Posterior cingulate gyrus (tissue), 11 donors: ENCODE measurements at regions not wholly inside any gene's neighbourhood (a gene's known extent, or its start where the extent isn't known, plus 50 kb on each side); places are given as distances from the start of the nearest gene placed in this dataset.

Source experiments
- DNase-seq, 10 donors: peaks; one replicate each; pipeline versions ENCODE4 v3.0.0 to v3.0.0-alpha.2; 2020 to 2021; ENCODE audit warnings: mixed read lengths in 3 of 10
- intact Hi-C: fragments of 100-400 bp; cut with DNase I; formaldehyde crosslinking; loops from one replicate; pipeline ENCODE4 v1.15.1; 2023

DNA sequence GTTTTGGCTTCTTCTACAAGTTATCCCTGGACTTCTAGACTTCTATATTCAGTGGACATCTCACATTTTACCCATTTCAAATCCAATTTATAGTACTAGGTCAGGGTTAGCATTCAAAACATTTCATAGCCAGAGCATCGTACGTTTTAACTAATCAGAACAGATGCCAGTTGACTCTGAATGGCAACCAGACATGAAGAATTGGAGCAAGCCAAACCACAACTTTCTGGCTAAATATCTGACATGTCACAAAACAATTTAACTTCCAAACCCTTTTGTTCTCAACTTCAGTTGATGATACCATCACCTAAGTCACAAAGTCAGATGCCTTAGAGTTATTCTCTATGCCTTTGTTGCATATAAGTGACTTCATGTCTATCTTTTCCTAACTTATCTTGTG lies 1105.7 kb downstream of the XPNPEP1 start:
- intact Hi-C loops = no loop called here
- DNase-seq = no peak

DNA sequence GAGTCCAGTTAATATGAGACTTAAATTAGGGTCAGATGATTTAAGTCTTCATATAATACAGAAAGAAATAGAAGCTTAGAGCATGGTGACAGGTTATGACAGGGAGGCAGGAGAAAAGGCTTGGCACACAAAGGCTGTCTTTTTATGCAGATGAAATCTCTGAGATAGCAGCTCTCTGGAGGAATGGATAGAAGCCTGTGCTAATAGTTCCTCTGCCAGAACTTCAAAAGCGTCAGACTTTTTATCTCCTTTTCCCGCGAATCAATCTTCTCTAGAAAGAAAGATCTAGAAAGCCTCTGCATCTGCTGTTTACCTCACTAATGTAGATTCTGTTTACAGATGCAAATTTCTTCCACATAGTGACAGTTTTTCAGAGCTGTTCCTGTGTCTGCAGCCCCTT lies 1106.2 kb downstream of the XPNPEP1 start:
- intact Hi-C loops = no loop called here
- DNase-seq = no peak

DNA sequence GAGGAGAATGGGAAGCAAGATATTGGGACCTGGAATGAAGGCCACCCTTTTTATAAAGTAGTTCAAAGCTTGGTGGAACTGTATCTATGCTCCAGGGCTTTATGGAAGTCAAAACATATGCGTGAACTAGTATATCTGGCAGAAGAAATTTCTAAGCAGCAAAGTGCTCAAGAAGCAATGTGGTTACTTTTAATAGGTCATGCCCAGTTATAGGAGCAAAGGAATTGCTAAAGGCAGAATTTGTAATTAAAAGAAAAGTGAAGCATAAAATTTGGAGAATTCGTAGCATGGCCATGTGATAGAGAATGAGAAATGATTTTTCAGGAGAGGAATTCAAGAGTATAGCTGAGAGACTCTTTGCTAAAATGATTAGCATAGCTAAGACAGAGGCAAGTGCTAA lies 1110.4 kb downstream of the XPNPEP1 start:
- no peak for DNase-seq
- intact Hi-C loops = no loop called here

DNA sequence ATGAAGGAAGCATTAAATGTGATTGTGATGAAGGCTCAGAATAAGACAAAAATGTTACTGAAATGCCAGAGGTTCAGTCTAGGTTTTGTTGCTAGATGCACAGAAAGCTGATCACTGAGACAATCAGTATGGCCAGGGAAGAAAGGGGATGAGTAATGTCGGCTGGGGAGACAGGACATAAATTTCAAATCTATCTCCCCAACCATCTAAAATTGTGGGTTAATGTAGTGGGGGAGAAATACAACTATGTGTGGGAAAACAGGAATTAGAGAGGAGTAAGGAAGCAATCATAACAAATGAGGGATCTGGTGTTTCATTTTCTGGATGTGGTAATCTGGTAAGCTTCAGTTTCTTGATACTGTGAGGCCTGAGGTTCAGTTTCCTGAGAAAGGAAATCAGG lies 1111.0 kb downstream of the XPNPEP1 start:
- DNase-seq = no peak
- intact Hi-C loops = no loop called here

DNA sequence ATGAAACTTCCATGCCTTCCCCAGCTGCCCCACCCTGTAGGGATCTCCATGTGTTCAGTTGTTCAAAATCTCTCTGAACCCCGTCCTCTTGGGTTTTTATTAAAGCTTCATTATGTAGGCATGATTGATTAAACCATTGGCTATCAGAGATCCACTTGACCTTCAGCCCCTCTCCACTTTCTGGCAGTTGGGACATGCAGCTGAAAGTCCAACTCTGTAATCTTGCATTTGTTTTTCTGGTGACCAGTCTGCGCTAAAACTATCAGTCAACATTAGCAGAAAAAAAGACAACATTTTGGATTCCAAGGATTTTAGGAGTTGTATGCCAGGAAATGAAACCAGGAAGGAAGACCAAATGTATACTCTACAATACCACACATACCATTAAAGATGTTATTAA lies 1115.1 kb downstream of the XPNPEP1 start:
- intact Hi-C loops = no loop called here
- no peak for DNase-seq

DNA sequence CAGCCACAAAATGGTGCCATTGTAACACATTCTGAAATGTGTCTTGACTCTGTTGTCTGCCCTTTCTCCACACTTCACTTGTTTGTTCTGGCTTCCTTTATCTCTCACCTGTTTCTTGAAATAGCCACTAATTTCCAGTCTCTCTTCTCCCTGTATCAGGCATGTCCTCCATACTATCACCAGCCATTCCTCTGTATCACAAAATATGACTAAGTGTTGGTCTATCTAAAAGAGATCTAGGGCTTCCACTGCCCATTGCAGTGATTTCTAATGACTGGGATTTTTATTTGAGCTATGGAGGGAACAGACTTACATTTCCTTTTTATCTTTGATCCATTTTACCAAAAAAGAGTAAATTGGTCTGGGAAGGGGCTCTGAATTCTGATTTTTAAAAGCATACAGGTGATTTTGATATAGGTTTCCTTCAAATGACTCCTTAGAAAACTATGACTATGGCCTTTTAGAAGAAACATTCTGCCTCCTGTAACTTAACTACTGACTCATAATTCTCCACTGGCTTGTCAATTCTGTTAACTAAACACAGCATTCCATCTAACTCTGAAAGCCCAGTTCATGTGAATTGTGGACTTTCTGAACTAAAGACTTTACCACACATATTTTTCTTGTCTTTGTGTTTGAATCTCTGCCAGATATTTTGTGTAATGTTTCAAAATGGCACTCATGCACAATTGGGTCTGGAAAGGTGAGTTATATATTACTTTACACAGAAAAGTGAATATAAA lies 1121.4 kb downstream of the XPNPEP1 start:
- intact Hi-C loops = no loop called here

DNA sequence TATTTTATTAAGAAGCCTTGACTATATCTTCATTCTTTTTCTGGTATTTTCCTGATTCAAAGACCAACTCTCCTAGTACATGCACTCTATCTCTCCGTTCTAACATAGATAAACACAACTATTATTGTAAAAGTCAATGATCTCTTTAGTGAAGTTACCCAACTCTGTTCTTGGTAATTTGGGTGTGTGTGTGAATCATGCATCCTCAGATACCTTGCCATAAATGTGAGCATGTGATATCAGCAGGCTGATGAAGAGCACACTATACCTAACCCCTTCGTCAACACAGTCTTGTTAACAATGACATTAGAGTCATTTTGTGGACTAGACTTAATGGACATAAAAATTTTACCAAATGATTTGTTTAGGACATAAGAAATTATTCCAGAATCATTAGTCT lies 1122.1 kb downstream of the XPNPEP1 start:
- intact Hi-C loops = no loop called here
- DNase-seq = no peak

More for the DNA sequence above, 1121.4 kb downstream of the XPNPEP1 start:
- no peak for DNase-seq

DNA sequence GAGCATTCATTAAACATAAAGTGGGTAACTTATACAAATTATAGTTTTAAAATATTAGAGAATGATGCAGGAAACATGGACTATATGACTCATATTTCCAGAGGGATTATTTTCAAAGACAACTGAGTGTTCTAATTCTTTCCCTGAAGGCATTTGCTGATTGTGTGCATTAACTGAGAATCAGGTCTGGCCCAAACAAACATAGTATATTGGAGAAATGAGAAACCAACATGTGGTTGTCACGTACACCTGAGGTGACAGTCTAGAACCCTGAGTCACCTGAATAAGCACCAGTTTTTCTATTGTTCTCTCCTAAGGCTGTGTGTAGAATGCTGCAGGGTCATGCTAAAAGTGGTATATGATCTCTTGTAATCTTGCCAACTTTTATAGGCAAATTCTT lies 1125.7 kb downstream of the XPNPEP1 start:
- no peak for DNase-seq
- intact Hi-C loops = no loop called here

DNA sequence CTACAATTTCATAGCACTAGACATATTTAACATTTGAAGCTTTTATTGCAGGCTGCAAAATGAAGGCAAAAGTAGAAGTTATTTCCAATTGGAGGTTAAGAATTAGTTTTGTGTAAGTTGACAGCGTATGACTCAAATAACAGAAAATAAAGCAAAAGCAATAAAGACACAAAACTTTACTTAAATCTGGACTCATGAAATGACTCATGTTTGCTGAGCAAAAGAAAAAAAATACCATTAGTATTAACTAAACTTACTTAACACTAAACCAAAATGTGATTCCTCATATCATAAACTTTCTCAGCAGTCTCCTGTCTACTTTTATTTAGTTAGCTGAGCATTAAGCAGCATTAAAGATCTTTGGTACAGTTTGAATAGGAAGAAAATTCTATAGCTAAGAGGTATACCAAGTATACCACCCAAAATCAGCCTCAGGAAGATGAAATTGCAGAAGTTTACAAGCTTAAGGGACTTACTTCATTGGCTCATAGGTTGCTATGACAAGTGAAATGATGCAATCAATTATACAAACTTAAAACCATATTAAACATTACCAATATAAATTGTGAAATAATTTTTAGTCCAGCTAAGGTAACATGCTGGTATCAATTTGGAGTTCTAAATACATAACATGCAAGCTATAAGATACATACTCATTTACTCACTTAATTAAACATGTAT lies 1131.4 kb downstream of the XPNPEP1 start:
- intact Hi-C loops = no loop called here
- no peak for DNase-seq

DNA sequence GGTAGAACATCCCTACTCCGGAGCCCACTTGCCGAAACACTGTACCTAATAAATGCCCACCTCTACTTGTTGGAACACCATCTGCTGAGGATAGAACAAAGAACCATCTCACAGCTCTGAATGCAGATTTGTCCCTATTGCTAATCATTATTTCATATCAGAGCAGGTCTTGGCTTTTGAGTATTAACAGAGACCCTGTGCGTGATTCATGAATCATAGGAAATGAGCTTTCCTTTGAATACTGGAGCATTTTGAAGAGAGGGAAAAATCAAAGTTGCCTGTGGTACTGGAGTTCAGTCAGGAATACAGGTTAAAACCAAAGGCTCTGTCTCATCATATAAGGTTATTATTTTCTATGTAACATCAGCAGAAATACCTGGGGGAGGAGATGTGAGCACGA lies 1132.3 kb downstream of the XPNPEP1 start:
- DNase-seq = no peak
- intact Hi-C loops = no loop called here

DNA sequence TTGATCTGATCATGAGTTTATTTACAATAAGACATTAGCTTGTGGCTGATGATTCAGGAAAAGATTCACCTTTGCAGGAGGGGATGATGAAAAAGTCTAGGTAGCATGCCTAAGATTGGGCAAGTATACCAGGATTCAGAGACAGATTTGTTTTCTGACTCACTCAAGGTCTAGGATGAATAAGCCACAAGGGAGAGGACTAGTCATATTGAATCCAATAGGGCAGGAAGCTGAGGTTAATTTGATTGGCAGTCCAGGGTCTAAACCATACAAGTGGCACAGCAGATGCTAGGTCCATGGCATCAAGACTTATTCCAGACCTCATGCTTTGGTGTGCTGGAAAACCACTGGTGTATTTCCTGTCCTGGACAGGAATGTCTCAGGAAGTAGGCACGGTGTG lies 1133.4 kb downstream of the XPNPEP1 start:
- DNase-seq = no peak
- intact Hi-C loops = no loop called here

DNA sequence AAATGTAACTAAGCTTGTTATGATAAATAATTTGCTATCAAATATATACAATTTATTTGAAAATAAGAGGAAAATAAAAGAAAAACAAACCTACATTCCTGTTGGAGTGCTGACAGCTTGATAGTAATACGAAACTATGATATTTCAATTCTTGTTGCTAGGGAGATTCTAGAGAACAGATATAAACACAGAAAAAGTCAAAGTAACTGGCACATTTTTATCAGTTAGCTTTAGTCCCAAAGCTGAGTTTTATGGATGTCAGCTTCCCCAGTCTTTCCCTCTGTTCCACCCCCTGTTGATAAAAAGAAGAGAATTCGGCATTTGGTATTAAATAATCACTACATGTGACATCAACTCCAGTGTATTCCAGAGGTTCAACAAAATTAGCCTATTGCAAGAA lies 1134.0 kb downstream of the XPNPEP1 start:
- no peak for DNase-seq

DNA sequence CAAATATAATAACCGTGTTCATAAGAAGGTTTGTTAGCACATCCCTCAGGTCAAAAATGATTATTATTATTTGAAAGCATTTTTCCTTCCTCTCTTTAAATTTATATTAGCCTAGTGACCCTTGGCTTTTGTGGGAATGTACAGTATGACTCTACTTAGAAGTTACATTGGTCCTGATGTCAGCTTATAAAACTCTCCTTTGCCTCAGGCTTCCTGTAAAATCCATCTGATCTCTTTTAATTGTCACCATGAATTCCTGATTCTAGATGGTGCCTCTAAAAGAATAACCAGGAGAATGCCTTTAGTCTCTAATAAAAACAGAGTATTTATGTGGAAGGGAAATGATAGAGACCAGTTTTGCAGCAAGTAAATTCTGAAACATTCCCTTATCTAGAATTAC lies 1134.4 kb downstream of the XPNPEP1 start:
- no peak for DNase-seq
- intact Hi-C loops = no loop called here

More for the DNA sequence above, 1134.0 kb downstream of the XPNPEP1 start:
- intact Hi-C loops = no loop called here

DNA sequence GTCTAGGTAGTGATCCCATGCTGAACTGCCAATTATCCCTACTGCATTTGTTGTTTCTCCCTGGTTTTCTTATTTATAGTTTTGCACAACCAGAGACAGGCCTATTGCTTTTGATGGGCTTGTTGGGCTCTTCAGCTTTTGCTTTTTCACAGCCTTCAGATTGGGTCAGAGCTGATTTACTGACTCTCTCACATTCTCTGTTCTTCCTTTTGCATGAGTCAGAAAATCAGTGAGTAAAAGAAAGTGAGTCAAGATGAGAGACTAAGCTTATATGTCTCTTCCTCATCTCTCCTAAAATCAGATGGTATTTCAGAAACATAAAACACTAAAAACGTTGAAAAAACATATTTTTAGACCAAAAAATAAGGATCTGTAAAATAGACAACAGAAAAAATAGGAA lies 1135.4 kb downstream of the XPNPEP1 start:
- intact Hi-C loops = no loop called here
- DNase-seq = no peak

DNA sequence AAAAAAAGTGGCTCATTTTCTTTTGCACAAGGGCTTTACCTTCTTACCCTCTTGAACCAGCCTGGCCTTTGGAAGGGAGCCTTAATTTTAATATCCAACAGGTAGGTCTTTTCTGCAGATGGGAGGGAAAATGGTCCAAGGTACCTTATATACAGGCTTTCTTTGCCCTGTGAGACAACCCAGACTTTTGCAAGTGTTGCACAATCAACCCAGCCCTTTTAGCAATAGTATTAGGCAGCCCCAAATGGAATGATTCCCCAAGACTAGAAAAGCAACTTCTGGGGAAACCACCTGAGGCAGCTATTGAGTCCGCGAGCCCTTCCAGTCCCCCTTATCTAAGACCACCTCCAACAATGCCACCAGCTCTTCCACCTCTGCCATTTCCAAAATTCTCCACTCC lies 1138.3 kb downstream of the XPNPEP1 start:
- intact Hi-C loops = no loop called here
- DNase-seq = no peak

DNA sequence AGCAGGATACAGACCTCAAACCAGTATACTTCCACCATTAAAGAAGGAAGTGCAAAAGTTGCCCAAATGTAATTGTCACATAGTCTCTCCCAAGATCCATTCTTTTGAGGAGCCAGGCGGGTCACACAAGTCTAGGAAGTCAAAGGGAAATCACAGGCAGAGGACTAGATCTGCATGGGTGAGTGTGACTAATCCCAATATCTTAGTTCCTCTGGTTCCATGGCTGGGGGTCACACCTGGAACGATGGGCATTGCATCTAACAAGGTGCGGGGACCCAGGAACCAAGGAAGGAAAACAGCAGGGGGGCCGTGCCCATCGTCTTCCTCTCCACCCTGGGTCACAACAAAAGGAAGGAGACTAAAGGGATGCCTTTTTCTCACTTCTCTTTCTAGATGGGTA lies 1138.8 kb downstream of the XPNPEP1 start:
- intact Hi-C loops = no loop called here
- peak in 1 of 10 donors; percentile 71 for DNase-seq

DNA sequence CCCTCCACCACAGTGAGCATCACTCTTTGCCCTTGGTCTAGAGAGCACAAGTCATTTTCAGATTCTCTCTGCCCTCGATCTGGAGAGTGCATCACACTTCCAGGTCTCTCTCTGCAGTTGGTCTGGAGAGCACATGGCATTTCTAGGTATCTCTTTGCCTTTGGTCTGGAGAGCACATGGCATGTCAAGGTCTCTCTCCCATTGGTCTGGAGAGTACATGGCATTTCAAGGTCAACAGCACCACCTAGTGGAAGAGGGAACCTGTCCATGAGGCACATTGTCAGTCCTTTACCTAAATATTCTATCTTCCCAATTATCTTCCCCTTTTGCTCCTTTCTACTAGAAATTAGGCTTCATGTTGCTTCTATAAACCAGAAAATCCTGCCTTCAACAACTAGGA lies 1139.4 kb downstream of the XPNPEP1 start:
- DNase-seq = no peak
- intact Hi-C loops = no loop called here

DNA sequence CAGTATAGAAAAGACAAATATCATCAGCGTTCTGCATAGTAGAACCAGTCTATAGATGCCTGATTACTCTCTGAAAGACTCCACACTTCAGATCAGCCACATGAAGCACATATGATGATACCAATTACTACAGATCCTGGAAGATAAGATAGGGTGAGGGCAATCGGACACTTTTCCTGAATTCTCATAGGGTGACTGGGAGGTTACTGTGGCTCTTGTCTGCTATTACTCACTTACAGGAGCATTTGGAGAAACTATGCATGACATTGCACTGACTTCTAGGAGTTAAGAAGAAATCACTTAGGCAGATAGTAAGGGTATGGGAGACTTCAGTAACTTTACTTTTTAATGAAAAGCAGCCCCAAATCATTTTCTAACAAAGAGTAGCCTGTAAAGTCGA lies 1140.9 kb downstream of the XPNPEP1 start:
- no peak for DNase-seq
- intact Hi-C loops = no loop called here

DNA sequence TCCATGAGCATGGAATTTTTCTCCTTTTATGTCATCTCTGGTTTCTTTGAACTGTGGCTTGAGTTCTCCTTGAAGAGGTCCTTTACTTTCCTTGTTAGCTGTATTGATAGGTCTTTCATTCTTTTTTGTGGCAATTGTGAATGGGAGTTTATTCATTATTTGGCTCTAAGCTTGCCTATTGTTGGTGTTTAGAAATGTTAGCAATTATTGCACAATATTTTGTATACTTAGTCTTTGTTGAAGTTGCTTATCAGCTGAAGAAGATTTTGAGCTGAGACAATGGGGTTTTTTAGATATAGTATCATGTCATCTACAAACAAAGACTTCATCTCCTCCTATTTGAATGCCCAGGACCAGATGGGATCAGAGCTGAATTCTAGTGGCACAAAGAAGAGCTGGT lies 1143.8 kb downstream of the XPNPEP1 start:
- no peak for DNase-seq
- intact Hi-C loops = no loop called here

DNA sequence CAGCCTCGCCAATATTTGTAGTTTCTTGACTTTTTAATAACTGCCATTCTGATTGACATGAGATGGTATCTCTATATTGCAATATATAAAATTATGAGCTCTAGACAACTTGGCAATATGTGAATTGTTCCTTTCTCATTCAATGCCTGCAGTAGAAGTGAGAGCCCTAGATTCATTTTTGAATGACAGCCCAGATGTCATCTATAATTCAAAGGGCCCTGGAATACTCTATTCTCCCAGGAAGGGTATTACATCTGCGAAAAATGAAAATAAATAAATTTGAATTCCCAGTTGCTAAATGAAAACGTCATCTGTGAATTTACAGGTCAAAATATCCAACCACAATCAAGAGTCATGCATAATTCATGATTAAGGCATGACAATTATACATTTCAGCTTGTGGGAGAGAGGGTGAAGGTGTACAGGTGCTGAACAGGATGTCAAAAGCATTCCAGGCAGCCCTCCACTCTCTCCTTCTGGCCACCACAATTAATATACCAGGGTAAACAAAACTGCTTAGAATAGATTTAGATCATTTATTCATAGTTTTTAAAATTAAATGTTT lies 1147.3 kb downstream of the XPNPEP1 start:
- intact Hi-C loops = no loop called here
- no peak for DNase-seq

DNA sequence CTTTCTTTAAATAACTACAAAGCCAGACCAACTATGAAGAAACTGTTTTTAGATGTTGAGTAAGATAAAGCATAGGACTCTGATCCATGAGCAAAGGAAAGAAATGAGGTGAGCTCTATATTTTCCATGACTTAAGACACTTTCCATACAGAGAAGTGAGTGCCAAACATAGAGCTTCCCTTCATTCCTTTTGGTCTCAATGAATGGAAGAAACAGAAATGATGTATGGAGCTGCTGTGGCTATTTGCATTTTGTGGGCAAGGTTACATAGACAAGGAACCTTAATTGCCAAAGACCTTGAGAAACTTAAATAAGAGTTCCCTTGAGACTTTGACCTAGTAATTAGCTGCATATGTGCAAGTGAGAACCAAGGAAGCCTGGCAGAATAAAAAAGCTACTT lies 1152.2 kb downstream of the XPNPEP1 start:
- intact Hi-C loops = no loop called here
- no peak for DNase-seq

DNA sequence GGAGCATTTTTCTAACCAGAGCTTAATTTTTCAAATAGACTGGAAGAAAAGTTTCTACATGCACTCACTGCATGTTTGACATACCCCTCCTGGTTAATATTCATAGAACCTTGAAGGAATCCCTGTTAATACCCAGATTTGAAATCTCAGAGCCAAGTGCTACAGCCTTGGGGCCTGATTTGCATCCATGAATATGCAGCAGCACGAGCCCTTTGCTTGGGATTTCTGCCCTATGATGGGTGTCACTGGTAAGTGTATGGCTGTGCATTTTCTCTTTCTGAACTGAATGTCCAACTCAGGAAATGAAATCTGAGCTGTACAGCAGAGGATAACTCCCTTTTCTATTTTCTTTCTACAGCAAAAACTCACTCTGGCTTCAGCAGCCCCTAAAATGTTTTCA lies 1157.5 kb downstream of the XPNPEP1 start:
- intact Hi-C loops = no loop called here
- DNase-seq = no peak
